Activated CD4-positive, alpha-beta T cell treated with anti-CD3 and anti-CD28 coated beads, Interleukin-2, amount 10 ng/mL, durations not matched to agents 7 days and 5 days (primary cell): ENCODE measurements at regions not wholly inside any gene's neighbourhood (a gene's known extent, or its start where the extent isn't known, plus 50 kb on each side); places are given as distances from the start of the nearest gene placed in this dataset. TPM values are rescaled to one million over a fixed set of nuclear protein-coding genes. Genes with fewer than 3 reads are reported as not detected.

ENCODE experiments used
- CTCF ChIA-PET: fragments of 350-600 bp; sonication (Branson Sonifier 250); formaldehyde crosslinking; loops from one replicate; lab custom pipeline; 2021; ENCODE audit warnings: antibody characterized with exemption; lab: Charles Lee
- POLR2A ChIA-PET: fragments of 350-600 bp; sonication (Branson Sonifier 250); formaldehyde crosslinking; loops from one replicate; lab custom pipeline; 2021; ENCODE audit warnings: antibody characterized with exemption; lab: Charles Lee
- DNase-seq: peaks from one replicate; pipeline ENCODE4 v3.0.0-alpha.2; 2020
- H3K27ac Mint-ChIP-seq: one replicate; pipeline ENCODE4 v1.8.0; 2021; ENCODE audit warnings: mild to moderate bottlenecking, moderate library complexity, mixed read lengths
- H3K27me3 Mint-ChIP-seq: one replicate; pipeline ENCODE4 v1.8.0; 2021; ENCODE audit warnings: mixed read lengths
- H3K36me3 Mint-ChIP-seq: one replicate; pipeline ENCODE4 v1.8.0; 2021; ENCODE audit warnings: low read depth, mixed read lengths
- H3K4me1 Mint-ChIP-seq: one replicate; pipeline ENCODE4 v1.8.0; 2021; ENCODE audit warnings: mixed read lengths
- H3K4me3 Mint-ChIP-seq: one replicate; pipeline ENCODE4 v1.8.0; 2021; ENCODE audit warnings: mild to moderate bottlenecking, moderate library complexity, mixed read lengths
- H3K9me3 Mint-ChIP-seq: one replicate; pipeline ENCODE4 v1.8.0; 2021; ENCODE audit warnings: mixed read lengths
- microRNA-seq: library from miRNA; unstranded; fragments of <30 nt; microRNA quantifications from one replicate; pipeline ENCODE4 v1.2.0, GENCODE V29; 2021; ENCODE audit warnings: borderline microRNAs expressed, borderline replicate concordance

GRCh38 chr3:159928071-159928491 is 60.6 kb upstream of the IL12A start:
- H3K4me1 Mint-ChIP-seq: peaks cover 14% of the 10 kb centered on the region
- peaks cover 2% of the 10 kb centered on the region for H3K36me3 Mint-ChIP-seq
- no peak overlapping the region for H3K4me3 Mint-ChIP-seq
- POLR2A ChIA-PET: no interaction called here
- no peak for DNase-seq
- H3K27ac Mint-ChIP-seq: no peak overlapping the region
- peaks cover under 1% of the 10 kb centered on the region for H3K27me3 Mint-ChIP-seq
- CTCF ChIA-PET: interaction anchor here (0.5 kb wide), 1 partner anchor 488 kb away, joined by 3 read pairs; no protein-coding TSS in a partner anchor
- H3K9me3 Mint-ChIP-seq: peaks cover 4% of the 10 kb centered on the region

- Mint-ChIP-seq H3K27ac (peak overlapping the region; percentile 32), H3K36me3 (peaks cover 3% of the 10 kb centered on the region), H3K9me3 (peaks cover 10% of the 10 kb centered on the region), H3K4me1 (peaks cover 14% of the 10 kb centered on the region), H3K27me3 (peaks cover 2% of the 10 kb centered on the region), H3K4me3 (no peak overlapping the region)
- no peak for DNase-seq
- ChIA-PET CTCF (interaction anchor here (0.5 to 1.3 kb wide), 2 partner anchors 82 to 487 kb away, joined by 3 read pairs; no protein-coding TSS in a partner anchor), POLR2A (no interaction called here)
Observed at GRCh38 chr3:159928666-159929065, 60.0 kb upstream of the IL12A start.

- Mint-ChIP-seq H3K4me1 (peaks cover 14% of the 10 kb centered on the region), H3K27me3 (peaks cover 2% of the 10 kb centered on the region), H3K36me3 (peaks cover 4% of the 10 kb centered on the region), H3K27ac (peak overlapping the region; percentile 79), H3K4me3 (no peak overlapping the region), H3K9me3 (peaks cover 12% of the 10 kb centered on the region)
- CTCF ChIA-PET: interaction anchor here (1.2 to 1.3 kb wide), 2 partner anchors 12 to 81 kb away, joined by 3 read pairs; no protein-coding TSS in a partner anchor
- peak; percentile 12 for DNase-seq
- POLR2A ChIA-PET: no interaction called here
Observed at GRCh38 chr3:159929171-159930141, 59.2 kb upstream of the IL12A start.

DNA sequence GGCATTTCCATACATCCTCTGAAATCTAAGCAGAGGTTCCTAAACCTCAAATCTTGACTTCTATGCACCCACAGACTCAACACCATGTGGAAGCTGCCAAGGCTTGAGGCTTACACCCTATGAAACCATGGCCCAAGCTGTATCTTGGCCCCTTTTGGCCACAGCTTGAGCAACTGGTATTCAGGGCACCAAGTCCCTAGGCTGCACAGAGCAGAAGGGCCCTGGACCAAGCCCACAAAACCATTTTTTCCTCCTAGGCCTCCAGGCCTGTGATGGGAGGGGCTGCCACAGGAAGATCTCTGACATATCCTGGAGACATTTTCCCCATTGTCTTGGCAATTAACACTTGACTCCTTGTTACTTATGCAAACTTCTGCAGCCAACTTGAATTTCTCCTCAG is 54.4 kb upstream of the IL12A start:
- no peak overlapping the region for H3K27ac Mint-ChIP-seq
- H3K27me3 Mint-ChIP-seq: peaks cover 2% of the 10 kb centered on the region
- H3K4me3 Mint-ChIP-seq: no peak overlapping the region
- peaks cover 7% of the 10 kb centered on the region for H3K4me1 Mint-ChIP-seq
- DNase-seq: no peak
- H3K36me3 Mint-ChIP-seq: peaks cover 7% of the 10 kb centered on the region
- POLR2A ChIA-PET: no interaction called here
- peaks cover 20% of the 10 kb centered on the region for H3K9me3 Mint-ChIP-seq
- CTCF ChIA-PET: no interaction called here

GRCh38 chr3:159936541-159936940 is 52.1 kb upstream of the IL12A start:
- H3K27ac Mint-ChIP-seq: no peak overlapping the region
- DNase-seq: no peak
- peaks cover 2% of the 10 kb centered on the region for H3K27me3 Mint-ChIP-seq
- peaks cover 7% of the 10 kb centered on the region for H3K36me3 Mint-ChIP-seq
- ChIA-PET POLR2A (no interaction called here), CTCF (interaction anchor here (0.7 to 1.0 kb wide), 2 partner anchors 24 to 52 kb away, joined by 3 to 4 read pairs; partner anchors contain the start of gene IL12A)
- peaks cover 4% of the 10 kb centered on the region for H3K4me1 Mint-ChIP-seq
- peaks cover 22% of the 10 kb centered on the region for H3K9me3 Mint-ChIP-seq
- H3K4me3 Mint-ChIP-seq: no peak overlapping the region

DNA sequence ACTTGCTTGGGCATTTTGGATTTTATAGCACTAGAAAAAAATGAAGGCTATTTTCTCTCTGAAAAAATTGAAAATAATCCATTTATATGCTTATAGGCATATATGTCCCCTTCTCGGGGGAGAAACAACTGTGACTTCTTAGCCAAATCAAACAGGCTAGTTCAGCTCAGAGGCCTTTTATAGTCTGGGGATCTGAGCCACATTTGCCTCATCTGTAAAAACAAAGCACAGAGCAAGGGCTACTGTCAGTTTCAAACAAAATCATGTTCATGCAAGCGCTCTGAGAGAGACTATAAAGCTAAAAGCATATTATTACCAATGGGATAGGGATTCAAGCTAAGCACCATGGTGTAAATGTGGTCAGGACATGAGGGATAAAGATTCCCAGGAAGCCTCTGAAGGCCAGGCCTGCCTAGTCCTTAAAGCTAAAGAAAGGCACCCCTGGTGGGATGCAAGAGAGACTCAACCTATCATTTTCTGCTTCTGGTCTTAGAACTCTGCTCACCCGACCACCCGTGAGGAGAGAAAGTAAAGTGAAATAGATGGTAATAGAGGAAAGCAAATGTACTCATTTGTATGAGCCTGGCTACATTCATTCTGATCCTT is 51.0 kb upstream of the IL12A start:
- Mint-ChIP-seq H3K36me3 (peaks cover 7% of the 10 kb centered on the region), H3K27ac (no peak overlapping the region), H3K4me3 (no peak overlapping the region), H3K27me3 (peaks cover 4% of the 10 kb centered on the region), H3K4me1 (peaks cover 10% of the 10 kb centered on the region), H3K9me3 (peaks cover 19% of the 10 kb centered on the region)
- ChIA-PET CTCF (interaction anchor here (1.0 kb wide), 1 partner anchor 51 kb away, joined by 3 read pairs; the partner anchor contains the start of gene IL12A), POLR2A (no interaction called here)
- no peak for DNase-seq

- DNase-seq: no peak
- ChIA-PET POLR2A (no interaction called here), CTCF (no interaction called here)
- H3K4me3 Mint-ChIP-seq: no peak overlapping the region
- peaks cover 4% of the 10 kb centered on the region for H3K36me3 Mint-ChIP-seq
- H3K9me3 Mint-ChIP-seq: peaks cover 12% of the 10 kb centered on the region
- no peak overlapping the region for H3K27ac Mint-ChIP-seq
- peaks cover 5% of the 10 kb centered on the region for H3K27me3 Mint-ChIP-seq
- peaks cover 10% of the 10 kb centered on the region for H3K4me1 Mint-ChIP-seq
Observed at GRCh38 chr3:159938714-159939113, 49.9 kb upstream of the IL12A start.

Small RNA genes in the stretch of these regions (microRNA-seq; reads per million reads assigned to microRNA genes)
- not detected for gene MIR3919
